Vagina (tissue), 2 donors: ENCODE measurements at regions not wholly inside any gene's neighbourhood (a gene's known extent, or its start where the extent isn't known, plus 50 kb on each side); places are given as distances from the start of the nearest gene placed in this dataset.

Source experiments
- CTCF ChIP-seq, 3 experiments: fragments of 450-650 bp in 2 of 3; fragments of 200-600 bp in 1 of 3; sonication (generic) in 1 of 3; IDR thresholded peaks; one replicate each; pipeline ENCODE4 v1.5.1; 2017 to 2019; ENCODE audit warnings: antibody characterized with exemption in 3 of 3, mild to moderate bottlenecking in 2 of 3, moderate library complexity in 2 of 3
- POLR2A ChIP-seq, 2 donors: fragments of 450-650 bp; IDR thresholded peaks; one replicate each; pipeline ENCODE4 v1.6.1; 2017; ENCODE audit warnings: antibody characterized with exemption in 2 of 2, mild to moderate bottlenecking in 2 of 2, moderate library complexity in 2 of 2
- POLR2AphosphoS5 ChIP-seq, 2 donors: sonication (generic); formaldehyde crosslinking; IDR thresholded peaks; one replicate each; pipeline ENCODE4 v1.9.0; 2017; ENCODE audit warnings: antibody characterized with exemption in 2 of 2, mild to moderate bottlenecking in 2 of 2, low read depth in 1 of 2; ENCODE audit not compliant: insufficient read depth in 1 of 2

GRCh38 chr2:105502625-105503334 is 103.9 kb upstream of the FHL2 start:
- TF ChIP-seq CTCF (IDR thresholded peaks at IDR 0.05) = no peak
- TF ChIP-seq POLR2A (IDR thresholded peaks at IDR 0.05) = no peak
- no peak for TF ChIP-seq POLR2AphosphoS5 (IDR thresholded peaks at IDR 0.05; ENCODE audit: insufficient read depth in 1 of 2, low read depth in 1 of 2)
